Fibroblast of mammary gland (primary cell): ENCODE measurements at regions not wholly inside any gene's neighbourhood (a gene's known extent, or its start where the extent isn't known, plus 50 kb on each side); places are given as distances from the start of the nearest gene placed in this dataset.

Experiments
- DNase-seq: peaks from one replicate; pipeline ENCODE4 v3.0.0-alpha.2; 2010; ENCODE audit warnings: low read depth
- H3K4me3 ChIP-seq: 2 replicates; pipeline ENCODE4 v1.5.1; 2011; ENCODE audit warnings: low read depth, mild to moderate bottlenecking, low read length, moderate library complexity; ENCODE audit not compliant: control insufficient read depth
- CTCF ChIP-seq: conservative IDR thresholded peaks from 2 replicates; pipeline ENCODE4 v1.5.1; 2011; ENCODE audit warnings: low read depth, low read length, inconsistent platforms; ENCODE audit not compliant: control insufficient read depth, insufficient read depth

- DNase-seq = no peak
Measured at GRCh38 chr4:79756140-79756895, 316.7 kb downstream of the ANTXR2 start.

DNA sequence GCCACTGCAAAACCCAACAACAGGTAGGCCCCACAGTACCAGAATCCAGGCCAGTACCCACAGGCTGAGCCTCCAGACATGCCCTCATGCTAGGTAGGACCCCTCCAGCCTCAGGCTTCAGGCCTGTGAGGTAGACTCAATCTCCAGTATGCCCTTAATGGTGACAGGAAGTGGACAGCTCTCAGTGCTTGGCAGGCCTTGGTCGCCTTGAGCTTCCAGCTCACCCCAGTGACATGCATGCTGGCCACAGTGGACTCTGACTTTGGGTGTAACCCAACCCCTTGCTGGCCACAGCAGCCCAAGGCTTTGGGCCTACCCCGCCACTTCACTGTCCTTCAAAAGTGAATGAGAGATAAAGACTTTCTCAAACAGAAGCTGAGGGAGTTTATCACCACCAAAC is 324.2 kb downstream of the ANTXR2 start:
- no peak overlapping the region for H3K4me3 ChIP-seq
- no peak for TF ChIP-seq CTCF

More at GRCh38 chr4:79756140-79756895, 316.7 kb downstream of the ANTXR2 start:
- no peak overlapping the region for H3K4me3 ChIP-seq
- no peak for TF ChIP-seq CTCF

GRCh38 chr4:79747252-79747651 is 325.8 kb downstream of the ANTXR2 start:
- DNase-seq = no peak
- no peak for TF ChIP-seq CTCF
- H3K4me3 ChIP-seq = no peak overlapping the region

More for the DNA sequence above, 324.2 kb downstream of the ANTXR2 start:
- DNase-seq = no peak

- DNase-seq = no peak
- no peak for TF ChIP-seq CTCF
- H3K4me3 ChIP-seq = no peak overlapping the region
Measured at GRCh38 chr4:79743014-79743413, 330.0 kb downstream of the ANTXR2 start.

DNA sequence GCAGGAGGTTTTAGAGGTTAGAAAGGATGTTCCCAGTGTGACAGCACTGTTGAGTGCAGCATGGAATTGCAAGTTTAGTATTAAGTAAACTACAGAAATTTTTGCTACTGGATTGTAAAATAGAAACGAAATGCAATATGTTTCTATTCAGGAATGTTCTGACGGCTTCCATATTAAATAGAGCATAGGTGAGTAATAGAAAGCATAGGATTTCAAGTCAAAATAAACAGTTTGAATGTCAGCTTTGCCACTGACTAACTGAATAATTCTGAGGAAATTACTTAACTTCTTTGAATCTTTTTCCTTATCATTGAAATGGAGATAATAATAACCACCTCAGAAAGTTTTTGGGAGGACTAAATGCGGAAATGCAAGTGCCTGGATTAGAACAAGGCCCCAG is 331.9 kb upstream of the GK2 start:
- TF ChIP-seq CTCF = no peak
- H3K4me3 ChIP-seq = no peak overlapping the region
- no peak for DNase-seq

DNA sequence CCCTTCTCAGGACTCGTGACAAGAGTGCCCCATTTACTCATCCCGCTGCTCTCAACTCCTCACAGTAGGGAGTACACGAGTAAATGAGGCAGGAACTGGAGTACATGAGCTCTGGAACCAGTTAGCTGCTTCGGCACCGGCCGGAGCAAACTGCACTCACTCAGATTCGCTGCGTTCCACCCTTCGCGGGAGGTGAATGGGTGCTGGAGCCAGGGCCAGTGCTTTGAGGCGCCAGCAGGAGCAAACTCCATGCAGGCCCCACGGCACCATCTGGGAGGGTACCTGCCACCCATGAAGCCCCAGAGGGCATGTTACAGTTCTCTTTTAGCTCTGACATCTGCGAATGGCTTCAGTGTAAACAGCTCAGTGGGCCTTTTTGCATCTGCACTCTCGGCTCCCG is 315.5 kb upstream of the GK2 start:
- H3K4me3 ChIP-seq = no peak overlapping the region
- DNase-seq = no peak
- no peak for TF ChIP-seq CTCF
